Skeletal muscle satellite cell (primary cell): ENCODE measurements at regions not wholly inside any gene's neighbourhood (a gene's known extent, or its start where the extent isn't known, plus 50 kb on each side); places are given as distances from the start of the nearest gene placed in this dataset.

Experiments used
- H3K27me3 ChIP-seq: 2 replicates; pipeline ENCODE4 v1.7.0; 2013; ENCODE audit warnings: low read length; ENCODE audit not compliant: control insufficient read depth, insufficient read depth
- H3K36me3 ChIP-seq: 2 replicates; pipeline ENCODE4 v1.7.0; 2013; ENCODE audit warnings: mild to moderate bottlenecking, control low read depth, low read length; ENCODE audit not compliant: insufficient read depth
- H3K4me1 ChIP-seq: 2 replicates; pipeline ENCODE4 v1.7.0; 2013; ENCODE audit warnings: low read length; ENCODE audit not compliant: control insufficient read depth, insufficient read depth
- H3K4me2 ChIP-seq: 2 replicates; pipeline ENCODE4 v1.7.0; 2013; ENCODE audit warnings: mild to moderate bottlenecking, low read length
- H3K4me3 ChIP-seq: 2 replicates; pipeline ENCODE4 v1.7.0; 2013; ENCODE audit warnings: low read length
- H3K9ac ChIP-seq: 2 replicates; pipeline ENCODE4 v1.7.0; 2013; ENCODE audit warnings: mild to moderate bottlenecking, low read depth, low read length, moderate library complexity
- H3K9me3 ChIP-seq: replicated peaks from 2 replicates; pipeline ENCODE4 v1.7.0; 2013; ENCODE audit warnings: mild to moderate bottlenecking, control low read depth, low read length

DNA sequence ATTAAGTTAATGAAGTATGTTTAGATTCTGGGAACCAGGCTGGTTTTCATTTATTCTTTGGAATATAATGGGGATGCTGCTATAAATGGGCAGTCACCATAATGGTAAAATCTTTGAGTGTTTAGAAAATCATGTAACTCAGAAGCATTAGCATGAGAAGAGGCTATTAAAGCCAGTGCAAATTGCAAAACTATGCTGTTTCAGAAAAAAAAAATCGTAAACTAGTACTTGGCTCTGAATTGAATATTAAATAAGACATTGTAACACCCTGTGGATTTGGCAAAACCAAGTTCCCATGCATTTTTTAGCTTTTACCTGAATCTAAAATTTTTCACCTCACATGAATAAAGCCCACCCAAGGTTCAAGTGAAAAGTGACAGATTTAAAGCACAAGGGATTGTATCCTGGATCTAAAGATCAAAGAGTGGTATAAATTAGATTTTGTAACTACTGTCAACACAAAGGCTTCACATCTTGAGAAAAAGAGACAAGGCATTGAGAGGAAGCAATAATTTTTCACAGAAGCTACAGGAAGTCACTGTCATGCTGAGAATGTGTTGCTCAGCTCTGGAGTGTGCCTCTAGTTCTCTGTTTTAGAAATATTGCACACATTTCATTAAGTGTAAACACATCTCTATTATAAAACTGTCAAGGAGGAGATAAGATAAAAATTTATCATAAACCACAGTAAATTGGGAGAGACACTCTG is 142.2 kb downstream of the ABCA8 start:
- H3K9ac ChIP-seq = no peak overlapping the region
- H3K4me3 ChIP-seq = no peak overlapping the region
- no peak overlapping the region for H3K4me2 ChIP-seq
- no peaks in the 10 kb centered on the region for H3K4me1 ChIP-seq
- no peaks in the 10 kb centered on the region for H3K36me3 ChIP-seq
- no peaks in the 10 kb centered on the region for H3K9me3 ChIP-seq
- H3K27me3 ChIP-seq = no peaks in the 10 kb centered on the region

DNA sequence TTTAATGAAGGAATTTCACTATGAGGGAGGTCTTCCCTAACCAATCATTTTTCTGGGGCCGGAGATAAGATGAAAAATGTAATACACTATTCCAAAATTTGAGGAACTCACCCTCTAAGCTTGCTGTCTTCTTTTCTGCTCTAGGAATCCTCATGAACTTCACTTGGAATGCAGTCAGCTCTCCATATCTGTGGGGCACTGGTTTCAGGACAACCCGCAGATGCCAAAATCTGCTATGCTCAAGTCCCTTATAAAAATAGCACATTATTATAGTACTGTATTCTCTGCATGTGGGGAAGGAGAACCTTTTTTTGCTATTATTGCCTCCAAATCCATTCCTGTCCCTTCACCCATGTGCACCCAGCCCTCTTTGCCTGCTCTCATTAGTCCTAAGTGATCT is 146.0 kb downstream of the ABCA8 start:
- Histone ChIP-seq H3K36me3 (no peaks in the 10 kb centered on the region), H3K27me3 (no peaks in the 10 kb centered on the region), H3K9me3 (no peaks in the 10 kb centered on the region), H3K9ac (no peak overlapping the region), H3K4me2 (no peak overlapping the region), H3K4me1 (no peaks in the 10 kb centered on the region), H3K4me3 (no peak overlapping the region)

DNA sequence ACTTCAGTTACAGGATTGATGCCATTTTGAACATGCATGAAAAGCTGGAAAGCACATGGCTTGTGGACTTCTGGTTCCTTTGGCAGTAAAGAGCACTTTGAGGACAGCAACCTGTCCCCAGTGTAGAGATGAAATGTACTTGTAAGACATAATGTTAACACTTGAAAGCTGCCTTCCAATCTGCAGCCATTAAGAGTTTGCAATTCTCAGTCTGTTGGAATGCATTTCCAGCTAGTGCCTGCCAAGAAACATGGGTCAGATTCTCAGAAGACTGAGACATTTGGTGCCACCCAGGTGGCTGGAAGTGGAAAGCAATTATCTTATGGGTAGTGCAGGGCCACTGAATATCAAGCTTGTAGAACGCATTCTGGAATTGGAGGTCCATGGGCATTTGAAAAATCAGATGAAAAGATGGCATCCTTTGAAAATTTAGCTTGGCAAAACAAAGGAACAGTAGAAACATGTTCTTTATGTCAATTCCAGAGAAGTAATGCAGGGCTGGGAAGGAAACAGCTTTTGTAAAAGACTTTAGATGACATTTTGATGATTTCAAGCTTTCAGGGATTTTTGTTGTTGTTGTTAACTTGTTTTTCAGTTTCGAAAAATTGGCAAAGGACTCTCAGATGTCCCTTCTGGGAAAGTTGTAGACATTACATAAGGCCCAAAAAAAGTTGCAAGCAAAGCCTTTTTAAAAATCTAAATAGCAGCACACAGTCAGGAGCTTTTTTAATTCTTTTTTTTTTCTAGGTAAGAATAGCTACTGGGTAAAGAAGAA is 147.0 kb downstream of the ABCA8 start:
- no peak overlapping the region for H3K9ac ChIP-seq
- no peak overlapping the region for H3K4me3 ChIP-seq
- no peak overlapping the region for H3K4me2 ChIP-seq
- H3K36me3 ChIP-seq = no peaks in the 10 kb centered on the region
- H3K9me3 ChIP-seq = no peaks in the 10 kb centered on the region
- no peaks in the 10 kb centered on the region for H3K27me3 ChIP-seq
- H3K4me1 ChIP-seq = no peaks in the 10 kb centered on the region

DNA sequence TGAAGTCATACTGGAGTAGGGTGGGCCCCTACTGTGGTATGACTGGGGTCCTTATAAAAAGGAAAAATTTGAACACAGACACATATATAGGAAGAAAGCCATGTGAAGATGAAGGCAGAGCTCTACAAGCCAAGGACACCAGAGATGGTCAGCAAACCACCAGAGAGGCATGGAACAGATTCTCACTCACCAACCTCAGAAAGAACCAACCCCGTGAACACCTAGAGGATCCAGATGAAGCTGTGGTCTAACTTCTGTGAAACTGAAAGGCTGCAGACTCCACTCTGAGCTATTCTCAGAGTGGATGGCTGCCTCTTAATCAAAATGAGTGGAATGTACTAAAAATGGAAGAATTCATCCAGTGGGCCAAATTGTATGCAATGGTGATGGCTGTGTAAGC is 149.6 kb downstream of the ABCA8 start:
- no peak overlapping the region for H3K4me2 ChIP-seq
- no peaks in the 10 kb centered on the region for H3K9me3 ChIP-seq
- no peaks in the 10 kb centered on the region for H3K36me3 ChIP-seq
- H3K27me3 ChIP-seq = no peaks in the 10 kb centered on the region
- no peak overlapping the region for H3K9ac ChIP-seq
- H3K4me3 ChIP-seq = no peak overlapping the region
- no peaks in the 10 kb centered on the region for H3K4me1 ChIP-seq

DNA sequence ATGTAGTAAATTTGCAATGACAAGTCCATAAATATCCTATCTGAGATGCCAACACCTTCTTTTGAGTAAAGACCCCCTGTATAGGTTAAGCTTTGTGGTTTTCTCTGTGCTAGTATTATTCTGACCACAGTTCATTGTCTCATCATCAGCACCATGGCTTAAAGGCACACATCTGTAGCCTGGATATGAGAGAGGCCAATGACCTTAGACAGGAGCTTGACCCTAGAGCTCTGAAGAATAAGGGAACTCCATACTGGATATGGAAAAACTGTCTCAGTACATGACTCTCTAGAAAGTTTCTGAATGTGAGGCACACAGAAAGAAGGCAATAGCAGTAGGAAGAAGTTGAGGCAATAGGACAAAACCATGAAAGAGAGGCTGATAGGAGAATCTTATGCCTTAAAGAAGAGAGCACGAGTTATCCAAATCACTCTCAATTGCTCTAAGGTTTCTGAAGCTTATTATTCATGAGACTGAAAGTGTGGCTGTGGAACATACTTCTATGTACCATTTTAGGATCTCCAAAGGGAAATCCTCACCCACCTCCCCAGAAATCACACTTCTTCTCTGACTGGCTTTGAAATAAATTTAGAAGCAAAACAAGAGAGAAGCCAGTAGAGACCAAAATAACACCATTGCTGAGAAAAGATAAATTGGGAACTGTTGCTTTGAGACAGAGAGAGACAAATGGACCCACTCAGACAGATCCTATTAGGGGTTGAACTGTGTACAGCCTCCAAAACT is 150.2 kb downstream of the ABCA8 start:
- H3K4me2 ChIP-seq = no peak overlapping the region
- H3K27me3 ChIP-seq = no peaks in the 10 kb centered on the region
- H3K36me3 ChIP-seq = no peaks in the 10 kb centered on the region
- no peak overlapping the region for H3K9ac ChIP-seq
- no peaks in the 10 kb centered on the region for H3K9me3 ChIP-seq
- H3K4me1 ChIP-seq = no peaks in the 10 kb centered on the region
- H3K4me3 ChIP-seq = no peak overlapping the region

GRCh38 chr17:68803164-68803929 is 151.8 kb downstream of the ABCA8 start:
- no peak overlapping the region for H3K4me2 ChIP-seq
- H3K4me3 ChIP-seq = no peak overlapping the region
- no peaks in the 10 kb centered on the region for H3K9me3 ChIP-seq
- H3K9ac ChIP-seq = no peak overlapping the region
- no peaks in the 10 kb centered on the region for H3K27me3 ChIP-seq
- H3K4me1 ChIP-seq = no peaks in the 10 kb centered on the region
- no peaks in the 10 kb centered on the region for H3K36me3 ChIP-seq

- H3K27me3 ChIP-seq = no peaks in the 10 kb centered on the region
- no peaks in the 10 kb centered on the region for H3K4me1 ChIP-seq
- H3K9me3 ChIP-seq = no peaks in the 10 kb centered on the region
- H3K4me3 ChIP-seq = no peak overlapping the region
- no peaks in the 10 kb centered on the region for H3K36me3 ChIP-seq
- H3K9ac ChIP-seq = no peak overlapping the region
- no peak overlapping the region for H3K4me2 ChIP-seq
Observed at GRCh38 chr17:68801335-68802247, 153.6 kb downstream of the ABCA8 start.

DNA sequence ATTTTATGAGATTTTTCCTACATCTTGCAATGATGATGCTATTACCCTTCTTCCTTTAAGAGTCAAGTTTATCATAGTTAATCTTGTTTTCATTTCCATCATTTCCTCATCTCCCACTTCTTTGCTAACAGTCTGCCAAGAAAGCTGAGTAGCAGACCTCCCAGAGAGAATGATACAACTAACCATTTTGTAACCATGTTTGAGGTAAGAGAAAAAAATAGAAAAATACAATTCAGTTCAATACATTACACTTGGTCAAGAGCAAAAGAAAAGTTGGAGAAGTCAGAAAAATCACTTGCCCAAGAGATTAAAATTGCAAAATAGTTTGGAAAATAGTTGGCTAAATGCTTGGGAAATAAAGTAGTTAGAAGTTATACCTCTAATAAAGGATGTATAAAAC is 154.4 kb downstream of the ABCA8 start:
- H3K36me3 ChIP-seq = no peaks in the 10 kb centered on the region
- no peak overlapping the region for H3K4me2 ChIP-seq
- H3K9me3 ChIP-seq = no peaks in the 10 kb centered on the region
- H3K27me3 ChIP-seq = no peaks in the 10 kb centered on the region
- H3K4me3 ChIP-seq = no peak overlapping the region
- no peak overlapping the region for H3K9ac ChIP-seq
- H3K4me1 ChIP-seq = no peaks in the 10 kb centered on the region

DNA sequence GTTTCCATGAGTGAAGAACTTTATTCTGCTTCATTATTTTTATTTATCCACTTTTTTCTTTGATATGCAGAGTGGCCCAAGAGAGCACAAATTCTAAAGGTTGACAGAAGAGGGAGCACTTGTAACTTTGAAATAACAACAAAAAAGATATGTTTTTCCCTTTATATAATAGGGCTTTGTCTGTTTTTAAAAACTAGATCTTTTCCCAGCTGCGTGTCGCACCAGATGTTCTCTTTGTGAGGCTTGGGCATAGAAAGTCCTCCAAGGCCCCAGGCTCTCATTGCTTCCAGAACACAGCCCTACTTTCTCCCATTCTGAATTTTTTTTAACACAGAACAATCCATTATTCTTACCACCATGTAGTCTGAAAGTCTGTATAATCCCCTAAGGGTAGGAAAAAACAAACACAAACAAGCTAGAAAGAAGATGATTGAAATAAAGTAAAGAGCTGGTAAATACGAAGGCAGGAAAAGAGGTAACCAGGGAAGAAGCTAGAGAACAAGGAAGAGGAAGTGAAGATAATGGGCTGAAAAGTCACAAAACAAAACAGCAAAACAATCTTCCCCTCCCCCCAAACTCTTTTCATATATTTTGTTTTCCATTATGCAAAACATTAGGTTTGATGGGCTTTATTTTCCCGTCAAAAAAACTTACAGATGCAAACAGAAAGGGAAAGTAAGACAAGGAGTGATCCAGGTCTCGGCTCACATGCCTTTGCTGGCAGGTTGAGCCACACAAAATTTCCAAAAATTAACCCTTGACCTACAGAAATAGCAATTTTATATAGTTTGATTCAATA is 160.4 kb downstream of the ABCA8 start:
- Histone ChIP-seq H3K4me3 (peak overlapping the region; percentile 33), H3K36me3 (no peaks in the 10 kb centered on the region), H3K27me3 (no peaks in the 10 kb centered on the region), H3K9ac (peak overlapping the region; percentile 64), H3K9me3 (no peaks in the 10 kb centered on the region), H3K4me1 (peaks cover 43% of the 10 kb centered on the region), H3K4me2 (peak overlapping the region; percentile 69)

- H3K27me3 ChIP-seq = no peaks in the 10 kb centered on the region
- no peaks in the 10 kb centered on the region for H3K9me3 ChIP-seq
- H3K4me1 ChIP-seq = peaks cover 43% of the 10 kb centered on the region
- H3K4me3 ChIP-seq = no peak overlapping the region
- H3K4me2 ChIP-seq = no peak overlapping the region
- H3K36me3 ChIP-seq = no peaks in the 10 kb centered on the region
- H3K9ac ChIP-seq = no peak overlapping the region
Observed at GRCh38 chr17:68792873-68793272, 162.3 kb downstream of the ABCA8 start.
